ENCODE measurements at regions not wholly inside any gene's neighbourhood (a gene's known extent, or its start where the extent isn't known, plus 50 kb on each side); places are given as distances from the start of the nearest gene placed in this dataset.
"Not testable (repeated sequence)": the region's sequence is repeated elsewhere in the genome, so short reads cannot be mapped to it uniquely, and the experiment has no call there.

DNA sequence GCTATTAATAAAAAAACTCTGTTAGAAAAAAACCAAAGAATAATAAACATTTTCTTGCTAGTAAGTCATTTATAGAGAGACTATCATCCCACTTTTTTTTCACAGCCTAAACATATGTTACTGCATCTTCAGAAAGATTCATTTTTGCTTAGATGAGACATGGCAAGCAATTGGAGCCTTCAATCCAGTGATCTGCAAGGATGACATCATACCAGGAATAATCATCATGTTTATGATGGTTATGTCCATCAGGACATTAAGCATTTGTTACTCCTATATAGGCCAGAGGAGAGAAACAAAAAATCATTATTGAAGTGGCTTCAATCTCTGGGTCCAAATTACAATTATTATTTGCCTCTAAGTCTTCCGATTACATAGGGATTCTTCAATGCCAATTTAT is 626.3 kb upstream of the CCNG1 start:
- DNase-seq: no peak

DNA sequence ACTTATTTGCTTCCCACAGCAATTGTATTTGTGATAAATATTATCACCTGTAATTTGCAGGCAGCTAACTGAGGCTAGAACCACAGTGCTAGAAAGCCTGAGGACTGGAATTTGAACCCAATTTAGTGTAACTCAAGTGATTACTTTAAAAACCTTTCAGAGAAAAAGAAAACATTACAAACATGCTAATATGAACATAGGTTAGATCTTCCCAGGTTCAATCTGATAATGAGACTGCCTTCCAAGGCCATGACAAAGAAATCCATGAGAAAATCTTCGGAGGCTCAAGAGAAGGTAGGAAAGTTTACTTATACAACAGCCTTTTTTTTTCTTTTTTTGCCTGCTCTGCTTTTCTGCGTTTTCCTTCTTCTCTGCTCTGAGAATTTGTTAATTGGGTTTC is 620.6 kb upstream of the CCNG1 start:
- DNase-seq: no peak

DNA sequence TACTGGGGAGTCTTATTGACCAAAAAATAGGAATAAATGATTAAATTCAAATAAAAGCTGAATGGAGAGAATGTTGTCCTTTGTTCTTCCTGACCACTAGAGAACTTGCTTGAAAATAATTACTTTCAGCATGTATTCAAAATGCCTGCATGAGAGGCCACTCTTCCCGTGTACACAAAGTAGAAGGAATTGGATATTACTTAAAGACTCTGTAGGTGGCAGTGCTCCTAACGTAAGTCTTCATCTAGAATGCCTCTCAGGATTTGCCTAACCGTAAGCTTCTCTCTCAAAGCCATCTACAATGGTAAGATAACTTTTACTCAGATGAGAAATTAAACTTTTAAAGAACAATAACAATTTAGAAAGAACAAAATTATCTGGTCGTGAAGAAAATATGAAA is 620.0 kb upstream of the CCNG1 start:
- DNase-seq: no peak

DNA sequence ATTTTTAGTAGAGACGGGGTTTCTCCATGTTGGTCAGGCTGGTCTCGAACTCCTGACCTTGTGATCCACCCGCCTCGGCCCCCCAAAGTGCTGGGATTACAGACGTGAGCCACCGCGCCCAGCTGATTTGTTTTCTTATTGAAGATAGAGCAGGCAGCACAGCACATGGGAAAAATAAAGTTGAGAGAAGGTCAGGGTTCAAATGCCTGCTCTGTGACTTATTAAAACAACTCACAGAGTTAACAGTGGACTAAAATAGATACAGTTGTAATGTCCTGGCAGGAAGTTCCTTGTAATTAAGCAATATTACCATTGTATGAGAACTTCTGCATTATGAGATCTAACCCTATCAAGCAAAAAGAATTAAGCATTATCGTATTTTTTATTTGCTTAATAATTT is 615.7 kb upstream of the CCNG1 start:
- DNase-seq: not testable (repeated sequence)

DNA sequence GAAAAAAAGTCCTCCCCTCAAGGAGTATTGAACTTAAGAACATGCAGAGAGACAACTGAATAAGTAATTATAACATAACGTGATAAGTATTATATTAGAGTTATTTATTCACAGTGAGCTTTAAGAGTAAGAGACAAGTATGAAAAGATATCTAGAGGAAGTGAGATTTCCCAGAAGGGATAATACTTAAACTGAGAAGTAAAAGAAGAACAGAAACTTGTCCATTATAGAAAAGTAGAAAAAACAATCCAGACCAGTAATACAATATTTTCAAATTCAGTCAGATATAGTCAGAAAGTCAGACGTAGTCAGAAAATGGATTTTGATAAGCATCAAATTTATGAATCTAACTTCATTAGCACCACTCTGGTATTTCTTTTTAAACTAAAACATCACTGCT is 613.0 kb upstream of the CCNG1 start:
- DNase-seq: no peak

DNA sequence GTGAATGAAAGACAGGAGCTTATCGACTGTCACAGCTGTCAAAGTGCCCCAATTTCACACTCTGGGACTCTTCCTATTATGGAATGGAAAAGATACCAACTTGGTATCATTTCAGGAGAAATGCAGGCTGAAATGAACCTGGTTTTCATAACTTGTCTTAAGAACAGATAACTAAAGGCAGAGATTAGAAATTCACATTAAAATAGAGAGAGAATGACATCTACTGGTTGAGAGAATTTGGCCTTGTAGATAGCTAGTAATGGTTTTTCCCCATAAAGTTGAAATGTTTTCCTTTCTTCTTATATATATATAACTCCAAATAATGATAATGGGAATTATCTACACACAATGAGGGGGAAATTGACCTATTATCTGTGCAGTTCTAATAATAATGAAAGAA is 600.2 kb upstream of the CCNG1 start:
- no peak for DNase-seq

DNA sequence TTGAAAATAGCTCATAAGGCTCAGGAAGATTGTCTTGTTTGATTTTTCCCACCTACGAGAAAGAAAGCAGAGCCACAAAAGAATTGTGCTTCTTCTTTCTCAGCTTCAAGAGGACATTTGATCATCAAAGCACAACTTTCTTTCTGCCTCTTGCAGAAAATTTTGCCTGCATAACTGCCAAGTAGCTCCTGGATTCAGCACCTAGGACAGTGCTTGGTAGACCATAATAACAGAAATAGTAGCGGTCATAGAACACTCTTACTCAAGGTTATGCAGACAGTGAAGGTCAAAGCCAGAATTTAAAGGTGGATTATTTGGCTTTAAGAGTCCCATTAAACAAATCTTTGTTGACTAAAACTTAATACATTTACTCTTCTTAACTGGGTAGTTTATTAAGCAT is 594.7 kb upstream of the CCNG1 start:
- no peak for DNase-seq

DNA sequence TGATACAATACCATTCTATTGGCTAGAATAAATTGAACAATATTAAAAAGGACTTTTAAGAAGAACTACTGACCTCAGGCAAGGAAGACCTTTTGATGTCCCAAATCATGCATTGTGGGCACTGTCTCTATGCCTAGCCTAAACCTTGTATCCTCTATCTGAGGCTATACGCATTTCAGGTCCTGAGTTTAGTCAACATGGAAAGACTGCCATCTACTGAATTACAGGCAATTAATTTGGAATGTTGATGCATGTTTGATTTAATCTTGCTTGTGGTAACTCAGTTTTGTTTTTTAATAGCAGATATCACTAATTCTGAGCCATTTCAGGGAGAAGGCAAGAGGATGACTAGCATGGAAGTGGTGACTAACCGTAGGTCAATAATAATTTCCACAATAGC is 585.3 kb upstream of the CCNG1 start:
- no peak for DNase-seq

DNA sequence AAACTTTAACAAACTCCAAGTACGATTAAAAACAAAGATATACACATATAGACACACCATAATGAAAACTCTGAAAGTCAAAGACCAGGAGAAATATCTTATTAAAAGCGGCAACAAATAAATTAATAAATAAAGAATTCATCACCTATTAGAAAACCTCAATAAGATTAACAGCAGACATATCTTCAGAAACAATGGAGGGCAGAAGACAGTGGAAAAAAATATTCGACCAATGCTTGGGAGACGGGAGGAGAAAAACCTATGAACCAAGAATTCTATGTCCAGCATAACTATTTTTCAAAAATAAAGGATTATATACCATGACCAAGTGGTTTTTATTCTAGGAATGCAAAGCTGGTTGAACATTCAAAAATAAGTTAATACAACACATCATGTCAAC is 578.6 kb upstream of the CCNG1 start:
- no peak for DNase-seq

DNA sequence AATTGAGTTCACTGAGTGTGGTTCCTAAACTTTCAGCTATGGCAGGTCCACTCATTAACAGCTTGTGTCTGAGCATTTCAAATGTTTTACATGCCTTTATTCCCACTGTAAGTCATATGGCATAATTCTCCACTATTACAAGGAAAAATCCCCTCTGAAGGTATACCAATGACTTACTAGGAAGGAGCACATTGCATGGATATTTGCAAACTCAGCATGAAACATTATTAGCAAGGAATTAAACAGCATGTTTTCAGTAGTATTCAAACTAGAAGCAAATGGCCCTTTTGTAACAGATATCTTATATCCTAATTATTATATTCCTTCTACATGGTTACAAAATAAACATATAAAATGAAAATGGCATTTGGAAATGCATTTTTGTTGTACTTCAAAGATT is 566.4 kb upstream of the CCNG1 start:
- DNase-seq: no peak

DNA sequence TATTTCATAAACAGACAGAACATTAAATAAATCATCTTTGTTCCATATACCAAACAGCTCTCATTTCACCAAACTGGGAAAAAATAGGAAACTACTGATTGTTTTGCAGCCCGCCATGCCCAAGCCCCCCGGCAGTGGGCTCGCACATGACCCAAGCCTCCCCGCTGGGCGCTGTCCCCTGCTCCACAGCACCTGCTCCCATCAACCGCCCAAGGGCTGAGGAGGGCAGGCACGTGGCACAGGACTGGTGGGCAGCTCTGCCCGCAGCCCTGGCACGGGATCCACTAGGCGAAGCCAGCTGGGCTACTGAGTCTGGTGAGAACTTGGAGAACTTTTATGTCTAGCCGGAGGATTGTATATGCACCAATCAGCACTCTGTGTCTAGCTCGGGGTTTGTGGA is 554.8 kb upstream of the CCNG1 start:
- no peak for DNase-seq

DNA sequence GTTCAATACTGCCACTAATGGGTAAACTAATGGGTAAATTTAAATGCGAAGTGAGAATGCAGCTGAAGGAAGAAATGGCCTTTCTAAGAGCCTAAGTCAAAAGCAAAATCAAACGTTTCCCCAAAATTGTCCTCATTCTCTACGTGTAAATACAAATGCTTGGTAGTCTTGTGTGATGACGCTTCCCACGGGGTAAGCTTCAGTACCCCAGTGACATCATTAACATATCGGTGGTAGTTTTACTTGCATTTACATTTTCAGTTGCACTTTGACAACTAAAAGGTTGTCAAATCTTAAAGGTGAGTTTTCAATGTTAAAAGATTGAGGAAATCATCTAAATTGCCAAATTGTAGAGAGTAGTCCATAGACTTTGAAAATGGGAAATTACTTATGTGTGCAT is 550.7 kb upstream of the CCNG1 start:
- DNase-seq: no peak

DNA sequence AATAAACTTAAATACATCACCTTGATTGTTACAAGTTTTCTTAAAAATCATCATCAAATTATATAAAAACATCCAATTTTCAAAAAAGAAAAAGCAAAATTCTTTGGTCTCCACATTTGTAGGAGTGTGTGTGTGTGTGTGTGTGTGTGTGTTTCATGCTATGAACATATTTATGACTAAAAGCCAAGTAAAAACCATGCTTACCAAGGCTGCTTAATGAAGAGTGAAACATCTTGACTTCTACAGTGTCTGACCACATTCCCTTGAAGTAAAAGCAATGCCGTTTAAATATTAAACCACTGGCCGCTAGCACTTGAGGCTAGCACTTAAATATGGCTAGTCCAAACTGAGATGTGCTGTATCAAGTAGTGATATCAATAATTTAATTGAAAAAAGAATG is 549.1 kb upstream of the CCNG1 start:
- DNase-seq: no peak

DNA sequence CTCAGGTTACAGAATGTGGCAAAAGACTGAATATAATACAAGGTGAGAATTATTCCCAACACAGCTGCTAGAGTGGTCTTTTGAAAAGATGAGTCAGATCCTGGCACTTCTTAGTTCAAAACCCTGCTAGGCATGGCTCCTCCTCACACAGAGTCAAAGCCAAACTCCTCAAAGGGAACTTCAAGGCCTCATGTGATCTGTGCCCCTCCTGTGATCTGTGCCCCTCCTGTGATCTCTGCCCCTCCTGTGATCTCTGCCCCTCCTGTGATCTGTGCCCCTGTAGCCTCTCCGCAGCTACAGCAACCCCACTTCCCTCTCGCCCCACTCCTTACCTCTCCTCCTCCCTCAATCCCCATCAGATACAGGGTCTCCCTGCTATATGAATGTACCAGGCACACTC is 525.5 kb upstream of the CCNG1 start:
- no peak for DNase-seq

DNA sequence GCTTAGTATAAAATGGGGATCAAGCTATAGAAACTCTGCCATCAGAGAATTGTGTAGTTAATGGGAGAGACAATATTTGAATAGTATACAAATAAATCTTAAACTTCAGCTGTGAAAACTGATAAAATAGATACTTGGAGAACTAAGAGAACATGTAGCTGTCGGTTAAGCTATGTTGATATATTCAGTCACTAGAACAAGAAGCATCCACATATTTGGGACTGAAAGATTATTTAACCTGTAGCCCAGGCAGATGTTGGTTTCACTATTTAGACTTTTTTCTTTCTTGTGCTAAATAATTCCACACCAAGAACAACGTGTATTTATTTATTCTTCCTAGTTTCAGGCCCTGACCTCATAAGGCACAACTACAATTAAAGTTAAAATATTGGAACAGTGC is 521.0 kb upstream of the CCNG1 start:
- no peak for DNase-seq

DNA sequence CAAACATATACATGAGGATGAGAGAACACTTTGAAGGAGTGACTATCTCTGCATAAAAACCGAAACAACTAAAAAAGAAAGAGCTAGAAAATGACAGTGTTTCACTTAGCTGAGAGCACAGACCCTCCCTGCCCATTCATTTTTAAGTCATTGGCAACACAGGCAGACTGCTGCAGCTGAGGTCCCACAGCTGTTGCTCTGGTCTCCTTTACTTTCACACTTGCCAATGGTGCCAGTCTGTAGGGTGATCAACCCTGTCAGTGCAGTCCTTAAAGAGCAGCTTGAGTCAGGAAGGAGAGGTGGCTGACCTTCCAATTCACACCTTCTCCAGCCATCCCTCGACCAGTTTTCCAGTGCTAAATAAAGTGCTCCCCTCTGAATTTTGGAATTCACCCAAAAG is 508.3 kb upstream of the CCNG1 start:
- DNase-seq: no peak

DNA sequence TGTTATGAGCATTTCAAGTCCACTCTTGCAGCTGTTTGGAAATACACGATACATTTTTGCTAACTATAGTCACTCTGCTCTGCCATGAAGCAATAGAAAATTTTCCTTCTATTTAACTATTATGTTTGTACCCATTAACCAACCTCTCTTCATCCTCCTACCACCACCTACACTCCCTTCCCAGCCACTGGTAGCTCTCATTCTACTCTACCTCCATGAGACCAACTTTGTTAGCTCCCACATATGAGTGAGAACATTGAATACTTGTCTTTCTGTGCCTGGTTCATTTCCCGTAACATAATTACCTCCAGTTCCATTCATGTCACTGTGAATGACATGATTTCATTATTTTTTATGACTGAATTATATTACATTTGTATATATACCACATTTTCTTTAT is 505.9 kb upstream of the CCNG1 start:
- no peak for DNase-seq

DNA sequence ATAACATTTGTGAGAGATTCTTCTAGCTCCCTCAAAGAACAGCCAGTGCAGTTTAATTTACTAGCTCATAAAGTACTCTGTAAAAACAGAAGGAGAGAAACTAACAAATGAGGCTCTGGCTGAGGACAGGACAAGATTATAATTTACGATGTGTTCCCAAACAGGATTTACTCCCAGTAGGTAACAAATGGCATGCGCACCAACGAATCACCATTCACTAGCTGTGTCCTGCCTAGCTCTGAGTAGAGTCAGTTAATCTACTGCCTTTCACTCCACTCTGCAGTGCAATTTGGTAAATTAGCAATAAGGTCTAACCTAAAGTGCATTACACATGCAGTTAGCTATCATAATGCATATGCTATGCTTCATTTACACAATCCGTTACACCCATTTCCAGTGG is 497.4 kb upstream of the CCNG1 start:
- DNase-seq: no peak

DNA sequence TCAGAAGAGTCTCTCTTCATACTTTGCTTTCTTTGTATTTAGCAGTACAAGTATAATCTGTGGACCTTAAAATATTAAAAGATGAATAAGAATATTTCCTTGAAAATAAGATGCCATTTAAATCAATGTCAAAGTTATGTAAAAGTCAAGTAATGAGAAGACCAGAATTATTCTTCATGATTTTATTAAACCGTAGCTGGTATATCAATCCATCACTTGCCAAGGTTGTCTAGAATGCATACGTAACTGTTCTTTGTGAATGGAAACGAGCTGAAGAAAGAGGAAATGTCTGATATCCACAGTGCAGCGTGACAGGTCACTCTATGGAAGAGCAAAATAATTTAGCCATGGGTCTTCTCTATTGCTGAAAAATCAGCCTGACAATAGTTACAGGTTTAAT is 488.7 kb upstream of the CCNG1 start:
- DNase-seq: no peak

DNA sequence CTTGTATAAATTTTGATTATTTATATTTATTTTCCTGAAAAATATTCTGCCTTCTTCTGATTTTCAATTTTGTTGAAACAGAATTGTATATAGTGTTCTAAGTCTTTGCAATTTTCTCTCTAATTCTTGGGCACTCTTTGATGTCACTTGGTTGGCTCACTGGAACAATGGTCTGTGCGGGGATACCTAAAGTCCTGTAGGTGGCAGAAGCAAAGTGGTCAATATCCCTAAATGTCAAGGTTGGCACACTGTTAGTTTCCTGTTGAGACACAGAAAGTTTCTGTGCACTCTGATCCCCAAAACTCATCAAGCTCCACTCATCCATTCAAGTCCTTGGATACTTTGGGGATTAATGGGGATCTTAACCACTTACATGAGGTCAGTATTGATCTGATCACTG is 480.8 kb upstream of the CCNG1 start:
- no peak for DNase-seq

DNA sequence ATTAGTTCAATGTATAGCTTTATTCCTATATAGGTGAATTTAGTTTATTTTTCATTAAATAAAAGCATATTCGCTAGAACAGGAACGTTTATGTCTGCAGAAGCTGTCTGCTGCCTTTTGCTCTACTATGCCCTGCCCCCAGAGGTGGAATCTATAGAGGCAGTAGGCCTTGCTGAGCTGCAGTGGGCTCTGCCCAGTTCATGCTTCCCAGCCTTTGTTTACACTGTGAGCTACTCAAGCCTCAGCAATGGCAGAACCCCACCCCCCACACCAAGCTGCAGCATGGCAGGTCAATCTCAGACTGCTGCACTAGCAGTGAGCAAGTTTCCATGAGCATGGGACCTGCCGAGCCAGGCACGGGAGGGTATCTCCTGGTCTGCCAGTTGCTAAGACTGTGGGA is 473.3 kb upstream of the CCNG1 start:
- DNase-seq: not testable (repeated sequence)

DNA sequence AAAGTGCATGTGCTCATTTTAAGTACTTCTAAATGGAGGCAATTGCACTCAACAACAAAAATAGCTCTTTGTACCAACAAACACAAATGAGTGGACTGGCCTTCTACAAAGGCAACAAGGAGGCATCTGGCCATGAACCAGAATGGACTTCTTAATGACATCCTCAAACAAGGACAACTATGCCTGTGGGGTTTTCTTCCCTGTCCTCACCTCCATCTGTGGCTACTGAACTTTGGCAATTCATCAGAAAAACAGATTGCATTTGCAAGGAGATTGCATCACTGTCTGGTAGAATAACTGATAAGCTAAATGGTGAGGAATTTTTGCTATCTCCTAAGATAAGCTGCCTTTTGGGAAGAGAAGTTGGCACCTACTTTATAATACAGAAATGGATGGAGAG is 447.3 kb upstream of the CCNG1 start:
- no peak for DNase-seq

DNA sequence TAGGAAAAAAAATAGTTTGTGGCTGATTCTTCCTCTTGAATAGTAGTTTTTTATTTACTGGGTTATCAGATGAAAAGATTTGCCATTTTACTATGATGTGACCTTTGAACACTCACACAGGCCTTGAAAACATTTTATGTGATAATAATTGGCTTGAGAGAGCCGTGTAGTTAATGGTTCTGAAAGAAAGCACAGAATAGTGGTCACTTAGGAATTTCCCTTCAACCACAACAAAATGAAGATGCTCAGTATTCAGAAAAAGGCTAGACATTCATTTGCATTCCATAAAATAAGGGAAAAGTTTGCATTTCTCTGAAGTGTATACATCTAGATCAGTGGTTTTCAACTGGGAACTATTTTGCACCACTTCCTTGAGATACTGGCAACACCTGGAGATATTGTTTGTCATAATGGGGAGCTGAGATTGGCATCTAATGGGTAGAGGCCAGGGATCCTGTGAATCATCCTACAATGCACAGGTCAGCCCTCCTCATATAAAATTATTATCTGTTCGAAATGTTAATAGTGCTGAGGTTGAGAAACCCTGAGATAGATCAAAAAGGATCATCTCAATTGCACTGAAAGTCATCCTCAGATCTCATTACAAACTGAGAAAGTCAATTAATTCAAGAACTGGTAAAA is 446.4 kb upstream of the CCNG1 start:
- no peak for DNase-seq

DNA sequence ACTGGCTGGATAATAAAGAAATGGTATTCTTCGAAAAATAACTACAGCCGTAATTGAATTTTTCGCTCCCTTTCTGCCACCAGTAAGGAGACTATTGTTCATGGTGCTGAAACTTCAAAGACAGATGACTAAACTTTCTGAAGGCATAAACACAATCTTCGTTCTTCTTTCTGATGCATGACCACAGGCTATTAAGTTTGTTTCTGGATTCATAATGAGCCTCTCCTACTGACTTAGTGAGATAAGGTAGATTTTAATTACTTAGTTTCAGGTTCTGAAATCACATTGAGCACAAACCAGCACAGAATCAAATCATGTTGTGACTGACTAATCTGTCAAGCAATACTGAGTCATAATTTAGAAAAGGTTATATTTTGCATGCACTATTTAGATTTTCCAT is 441.8 kb upstream of the CCNG1 start:
- no peak for DNase-seq

DNA sequence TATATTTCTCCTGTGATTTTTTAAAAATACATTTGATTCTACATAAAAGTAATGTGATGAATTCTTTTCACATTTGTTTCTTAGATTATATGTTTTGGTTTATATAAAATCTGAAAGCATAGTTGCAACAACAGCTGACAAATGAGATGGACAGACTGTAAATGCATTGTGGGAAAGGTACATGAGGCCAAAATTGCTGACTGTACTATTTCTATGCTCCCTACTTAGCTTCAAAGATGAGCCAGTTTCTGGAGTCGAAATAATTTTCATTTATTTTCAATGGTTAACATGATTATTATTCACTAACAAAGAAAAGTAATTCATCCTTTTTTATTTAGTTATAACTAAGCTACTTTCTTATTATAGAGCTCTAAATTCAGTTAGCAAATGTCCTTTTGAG is 441.3 kb upstream of the CCNG1 start:
- DNase-seq: no peak

DNA sequence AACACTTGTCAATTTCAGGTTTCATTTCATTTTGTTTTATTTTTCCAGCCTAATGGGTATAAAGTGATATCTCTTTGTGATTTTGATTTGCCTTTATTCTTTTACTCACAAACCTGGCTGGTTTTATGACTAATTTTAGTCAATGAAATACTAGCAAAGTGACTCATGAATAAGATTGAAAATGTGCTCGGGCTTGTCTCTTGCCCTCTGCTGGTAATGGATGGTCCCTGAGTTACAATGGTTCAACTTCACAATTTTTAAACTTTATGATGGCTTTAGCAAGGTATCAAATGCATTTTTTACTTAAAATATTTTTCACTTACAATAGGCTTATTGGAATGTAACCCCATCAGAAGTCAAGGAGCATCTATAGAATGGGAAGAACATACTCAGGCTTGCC is 431.4 kb upstream of the CCNG1 start:
- no peak for DNase-seq
